ACHN (cell line): ENCODE measurements at regions not wholly inside any gene's neighbourhood (a gene's known extent, or its start where the extent isn't known, plus 50 kb on each side); places are given as distances from the start of the nearest gene placed in this dataset.
"Not testable (repeated sequence)": the region's sequence is repeated elsewhere in the genome, so short reads cannot be mapped to it uniquely, and the experiment has no call there.

Experiments
- DNase-seq: peaks from one replicate; pipeline ENCODE4 v3.0.0-alpha.2; 2015
- in situ Hi-C: cut with HindIII; loops from 2 replicates; pipeline ENCODE4 v1.10.0; 2017; ENCODE audit warnings: low sequenced_read_pairs, low pct_ligation_motif_present, low pct_unique_long_range_greater_than_20kb

- no peak for DNase-seq
- in situ Hi-C loops = no loop called here
These were observed 150.3 kb upstream of the KCNJ18 start for GRCh38 chr17:21542070-21542469.

GRCh38 chr17:21542991-21543390, 149.3 kb upstream of the KCNJ18 start:
- in situ Hi-C loops = no loop called here
- no peak for DNase-seq

- no peak for DNase-seq
- in situ Hi-C loops = no loop called here
These were observed 147.3 kb upstream of the KCNJ18 start for GRCh38 chr17:21545064-21545463.

- in situ Hi-C loops = no loop called here
- no peak for DNase-seq
These were observed 144.1 kb upstream of the KCNJ18 start for GRCh38 chr17:21548236-21548635.

- in situ Hi-C loops = no loop called here
- DNase-seq = no peak
These were observed 143.1 kb upstream of the KCNJ18 start for GRCh38 chr17:21549107-21549687.

- DNase-seq = peak; percentile 8
- in situ Hi-C loops = not testable (repeated sequence)
These were observed 142.3 kb upstream of the KCNJ18 start for GRCh38 chr17:21550031-21550430.

- peak; percentile 80 for DNase-seq
- in situ Hi-C loops = no loop called here
These were observed 141.0 kb upstream of the KCNJ18 start for GRCh38 chr17:21551081-21551881.

GRCh38 chr17:21558921-21559320, 133.4 kb upstream of the KCNJ18 start:
- in situ Hi-C loops, DNase-seq: not testable (repeated sequence)

GRCh38 chr17:21564262-21564661, 128.1 kb upstream of the KCNJ18 start:
- no peak for DNase-seq
- in situ Hi-C loops = no loop called here

GRCh38 chr17:21564757-21565156, 127.6 kb upstream of the KCNJ18 start:
- DNase-seq, in situ Hi-C loops: not testable (repeated sequence)

- DNase-seq, in situ Hi-C loops: not testable (repeated sequence)
These were observed 121.9 kb upstream of the KCNJ18 start for GRCh38 chr17:21570427-21570826.

- in situ Hi-C loops, DNase-seq: not testable (repeated sequence)
These were observed 120.2 kb upstream of the KCNJ18 start for GRCh38 chr17:21572148-21572547.

- DNase-seq, in situ Hi-C loops: not testable (repeated sequence)
These were observed 118.9 kb upstream of the KCNJ18 start for GRCh38 chr17:21573271-21573960.

GRCh38 chr17:21573961-21574610, 118.2 kb upstream of the KCNJ18 start:
- in situ Hi-C loops = no loop called here

GRCh38 chr17:21574611-21575255, 117.6 kb upstream of the KCNJ18 start:
- in situ Hi-C loops, DNase-seq: not testable (repeated sequence)

More at GRCh38 chr17:21573961-21574610, 118.2 kb upstream of the KCNJ18 start:
- DNase-seq = peak; percentile 56

GRCh38 chr17:21578783-21579182, 113.5 kb upstream of the KCNJ18 start:
- DNase-seq = not testable (repeated sequence)

GRCh38 chr17:21592774-21593173, 99.5 kb upstream of the KCNJ18 start:
- no peak for DNase-seq
- in situ Hi-C loops = no loop called here

More at GRCh38 chr17:21578783-21579182, 113.5 kb upstream of the KCNJ18 start:
- in situ Hi-C loops = not testable (repeated sequence)

GRCh38 chr17:21593452-21594105, 98.7 kb upstream of the KCNJ18 start:
- DNase-seq, in situ Hi-C loops: not testable (repeated sequence)
